SK-N-SH (cell line): ENCODE measurements at regions not wholly inside any gene's neighbourhood (a gene's known extent, or its start where the extent isn't known, plus 50 kb on each side); places are given as distances from the start of the nearest gene placed in this dataset.

Source experiments
- CTCF ChIA-PET: fragments of 300-600, 350-600 bp; formaldehyde crosslinking; extraction: SDS; loops from one replicate; lab custom pipeline; 2021; lab: Yijun Ruan, JAX
- POLR2A ChIA-PET: fragments of 350-600 bp; sonication (Branson Sonifier 250); formaldehyde crosslinking; extraction: SDS; loops from one replicate; lab custom pipeline; 2020; ENCODE audit warnings: antibody characterized with exemption, inconsistent platforms; lab: Yijun Ruan, JAX
- DNase-seq: peaks from one replicate; pipeline ENCODE4 v3.0.0; 2012
- H2AFZ ChIP-seq: fragments of 200-600 bp; sonication (generic); 2 replicates; pipeline ENCODE4 v1.8.1; 2016; ENCODE audit warnings: antibody characterized with exemption, mild to moderate bottlenecking, low read depth
- H3F3A ChIP-seq: fragments of 200-600 bp; sonication (generic); replicated peaks from 2 replicates; pipeline ENCODE3; 2016; ENCODE audit warnings: antibody characterized with exemption, mild to moderate bottlenecking; ENCODE audit not compliant: insufficient read depth
- H3K27ac ChIP-seq, 2 experiments: fragments of 200-500 bp in 1 of 2; fragments of 200-600 bp in 1 of 2; sonication (Bioruptor generic) in 1 of 2; sonication (generic), shearing (Covaris generic) in 1 of 2; 2 replicates each; pipeline versions ENCODE4 v1.5.1 to v1.6.1; 2014 to 2016; ENCODE audit warnings: low read depth in 2 of 2, inconsistent platforms in 1 of 2, low read length in 1 of 2, mild to moderate bottlenecking in 1 of 2, mixed read lengths in 1 of 2
- H3K27me3 ChIP-seq: fragments of 200-600 bp; sonication (generic), shearing (Covaris generic); 2 replicates; pipeline ENCODE4 v1.6.1; 2016; ENCODE audit warnings: mixed run types; ENCODE audit not compliant: insufficient read depth
- H3K36me3 ChIP-seq, 2 experiments: fragments of 200-500 bp in 1 of 2; fragments of 200-600 bp in 1 of 2; sonication (Bioruptor generic) in 1 of 2; sonication (generic) in 1 of 2; replicated peaks in 1 of 2; 2 replicates each; pipeline versions ENCODE3 to v1.5.1; 2014 to 2016; ENCODE audit warnings: low read length in 1 of 2, mild to moderate bottlenecking in 1 of 2; ENCODE audit not compliant: insufficient read depth in 2 of 2, control insufficient read depth in 1 of 2
- H3K4me1 ChIP-seq, 2 experiments: fragments of 200-500 bp in 1 of 2; fragments of 200-600 bp in 1 of 2; sonication (Bioruptor generic) in 1 of 2; sonication (generic), shearing (Covaris generic) in 1 of 2; 2 replicates each; pipeline versions ENCODE4 v1.5.1 to v1.6.1; 2014 to 2016; ENCODE audit warnings: low read depth in 1 of 2, low read length in 1 of 2, mixed run types in 1 of 2; ENCODE audit not compliant: insufficient read depth in 2 of 2, control insufficient read depth in 1 of 2
- H3K4me2 ChIP-seq: fragments of 200-600 bp; sonication (generic), shearing (Covaris generic); 2 replicates; pipeline ENCODE4 v1.6.1; 2017; ENCODE audit warnings: mixed run types
- H3K4me3 ChIP-seq, 2 experiments: fragments of 200-500 bp in 1 of 2; fragments of 200-600 bp in 1 of 2; sonication (Bioruptor generic) in 1 of 2; sonication (generic), shearing (Covaris generic) in 1 of 2; 2 replicates each; pipeline versions ENCODE4 v1.5.1 to v1.8.1; 2014 to 2016; ENCODE audit warnings: low read depth in 2 of 2, inconsistent platforms in 1 of 2, low read length in 1 of 2, mild to moderate bottlenecking in 1 of 2, mixed read lengths in 1 of 2, moderate library complexity in 1 of 2
- H3K79me2 ChIP-seq: fragments of 200-600 bp; sonication (generic); 2 replicates; pipeline ENCODE4 v1.8.1; 2017; ENCODE audit warnings: mild to moderate bottlenecking; ENCODE audit not compliant: insufficient read depth
- H3K9ac ChIP-seq: fragments of 200-600 bp; sonication (generic); 2 replicates; pipeline ENCODE4 v1.6.1; 2017; ENCODE audit warnings: mixed run types
- H3K9me2 ChIP-seq: fragments of 200-600 bp; sonication (generic); 2 replicates; pipeline ENCODE4 v1.6.1; 2017; ENCODE audit warnings: mixed run types
- H3K9me3 ChIP-seq: fragments of 200-600 bp; sonication (generic); 2 replicates; pipeline ENCODE4 v1.6.1; 2017; ENCODE audit warnings: mixed run types, mild to moderate bottlenecking, moderate library complexity
- H4K20me1 ChIP-seq: fragments of 200-600 bp; sonication (generic); 2 replicates; pipeline ENCODE4 v1.6.1; 2017; ENCODE audit warnings: mild to moderate bottlenecking, mixed run types; ENCODE audit not compliant: insufficient read depth
- ELF1 ChIP-seq: IDR thresholded peaks from 2 replicates; pipeline ENCODE4 v1.4.0; 2012
- EP300 ChIP-seq, 2 experiments: IDR thresholded peaks; 2 replicates each; pipeline versions ENCODE4 v1.4.0 to v1.6.1; 2012; ENCODE audit warnings: borderline replicate concordance in 1 of 2, low read depth in 1 of 2, low read length in 1 of 2
- EZH2phosphoT487 ChIP-seq: fragments of 200-600 bp; sonication (generic); IDR thresholded peaks from 2 replicates; pipeline ENCODE4 v1.6.1; 2017; ENCODE audit warnings: low read depth, mixed run types, mild to moderate bottlenecking, antibody characterized with exemption, moderate library complexity, borderline replicate concordance
- FOXJ3 ChIP-seq: sonication (generic); formaldehyde crosslinking; IDR thresholded peaks from 2 replicates; pipeline ENCODE4 v1.5.1; 2020; ENCODE audit warnings: mild to moderate bottlenecking, missing genetic modification reagents
- JUND ChIP-seq: IDR thresholded peaks from 2 replicates; pipeline ENCODE4 v1.4.0; 2012
- MEF2A ChIP-seq: IDR thresholded peaks from 2 replicates; pipeline ENCODE4 v1.4.0; 2012; ENCODE audit warnings: low read depth, borderline replicate concordance
- NRF1 ChIP-seq: IDR thresholded peaks from 2 replicates; pipeline ENCODE4 v1.6.1; 2012; ENCODE audit warnings: low read depth, mild to moderate bottlenecking, low read length
- POLR2AphosphoS5 ChIP-seq: IDR thresholded peaks from 2 replicates; pipeline ENCODE4 v1.6.1; 2012; ENCODE audit warnings: low read depth, low read length
- RAD21 ChIP-seq: IDR thresholded peaks from 2 replicates; pipeline ENCODE4 v1.6.1; 2012; ENCODE audit warnings: mild to moderate bottlenecking, low read length
- RCOR1 ChIP-seq: fragments of 150-350 bp; IDR thresholded peaks from 2 replicates; pipeline ENCODE4 v1.6.1; 2017; ENCODE audit warnings: antibody characterized with exemption, low read length
- RFX5 ChIP-seq: IDR thresholded peaks from 2 replicates; pipeline ENCODE4 v1.6.1; 2012; ENCODE audit warnings: mild to moderate bottlenecking, improper control_type of control experiment, low read length
- SIN3A ChIP-seq: IDR thresholded peaks from 2 replicates; pipeline ENCODE4 v1.6.1; 2012; ENCODE audit warnings: low read depth, mild to moderate bottlenecking, low read length, moderate library complexity, borderline replicate concordance
- SMC3 ChIP-seq: IDR thresholded peaks from 2 replicates; pipeline ENCODE4 v1.6.1; 2012; ENCODE audit warnings: low read depth, low read length, improper control_type of control experiment
- WGBS: methylation state at CpG from one replicate; pipeline ENCODE4 v1.1.6; 2017; ENCODE audit warnings: low lambda C conversion rate; 5-methylcytosine and 5-hydroxymethylcytosine counted together
- TF ChIP-seq, protein P1 (sequence below): IDR thresholded peaks from 2 replicates; pipeline ENCODE4; 2012
- TF ChIP-seq, protein P2 (sequence below): fragments of 150-350 bp; IDR thresholded peaks from 2 replicates; pipeline ENCODE4 v1.6.1; 2017; ENCODE audit warnings: antibody characterized with exemption, low read length, low read depth, borderline replicate concordance
- TF ChIP-seq, protein P3 (sequence below): IDR thresholded peaks from 2 replicates; pipeline ENCODE4 v1.4.0; 2012; ENCODE audit warnings: low read depth, borderline replicate concordance
- TF ChIP-seq, protein P4 (sequence below): IDR thresholded peaks from 2 replicates; pipeline ENCODE4 v1.6.1; 2012; ENCODE audit warnings: mild to moderate bottlenecking, low read depth, low read length, moderate library complexity
- TF ChIP-seq, protein P5 (sequence below): IDR thresholded peaks from 2 replicates; pipeline ENCODE4 v1.4.0; 2012; ENCODE audit warnings: low read depth

DNA sequence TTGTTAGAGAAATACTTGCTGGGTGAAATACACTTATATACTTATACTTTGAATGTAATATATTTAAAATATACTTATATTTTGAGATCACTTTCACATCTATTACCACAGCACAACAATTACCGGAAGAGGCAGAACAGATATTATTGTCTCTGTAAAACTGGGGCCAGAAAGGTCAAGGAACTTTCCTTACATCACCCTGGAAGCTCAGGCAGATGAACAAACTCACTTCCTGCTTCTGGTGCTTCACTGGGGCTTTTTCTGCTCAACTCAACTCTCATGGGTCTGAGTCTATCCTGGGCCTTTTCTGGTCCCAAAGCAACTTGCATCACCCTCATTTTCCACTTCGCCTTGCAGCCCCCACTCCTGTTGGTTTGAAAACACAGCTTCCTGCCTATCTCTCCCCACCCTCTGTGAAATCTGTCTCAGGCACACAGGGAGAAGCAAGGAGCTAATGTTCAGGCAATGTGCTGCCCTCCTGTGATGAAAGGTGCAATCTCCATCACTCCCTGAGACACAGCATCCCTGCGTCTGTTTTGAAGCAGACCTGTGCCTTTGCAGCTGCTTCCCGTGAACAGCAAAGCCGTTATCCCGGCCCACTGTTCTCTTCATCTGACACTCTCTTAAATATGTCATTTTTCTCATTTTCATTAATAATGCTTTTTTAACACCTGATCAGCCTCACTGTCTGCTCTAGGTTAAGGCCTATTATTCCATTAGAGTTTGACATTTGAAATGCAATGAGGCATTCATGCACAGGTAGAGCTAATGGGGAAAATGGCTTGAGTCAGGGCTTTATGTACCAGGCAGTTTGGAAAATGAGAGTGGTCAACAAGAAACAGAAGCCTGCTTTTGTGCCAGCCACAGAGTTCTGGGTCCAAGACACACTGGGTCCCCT lies 251.9 kb upstream of the CHAC2 start:
- Histone ChIP-seq H3K36me3 (no peaks in the 10 kb centered on the region), H3K9me2 (no peaks in the 10 kb centered on the region), H3K27me3 (no peaks in the 10 kb centered on the region), H3K4me1 (no peaks in the 10 kb centered on the region), H4K20me1 (no peaks in the 10 kb centered on the region), H3F3A (no peaks in the 10 kb centered on the region), H3K4me3 (no peak overlapping the region), H3K4me2 (no peak overlapping the region), H2AFZ (no peak overlapping the region), H3K9ac (no peak overlapping the region), H3K27ac (no peak overlapping the region), H3K9me3 (no peaks in the 10 kb centered on the region), H3K79me2 (no peaks in the 10 kb centered on the region)
- peak; percentile 29; the same call in 1 of the 2 replicates for TF ChIP-seq RAD21
- no peak for TF ChIP-seq SIN3A
- TF ChIP-seq, protein P1, sequence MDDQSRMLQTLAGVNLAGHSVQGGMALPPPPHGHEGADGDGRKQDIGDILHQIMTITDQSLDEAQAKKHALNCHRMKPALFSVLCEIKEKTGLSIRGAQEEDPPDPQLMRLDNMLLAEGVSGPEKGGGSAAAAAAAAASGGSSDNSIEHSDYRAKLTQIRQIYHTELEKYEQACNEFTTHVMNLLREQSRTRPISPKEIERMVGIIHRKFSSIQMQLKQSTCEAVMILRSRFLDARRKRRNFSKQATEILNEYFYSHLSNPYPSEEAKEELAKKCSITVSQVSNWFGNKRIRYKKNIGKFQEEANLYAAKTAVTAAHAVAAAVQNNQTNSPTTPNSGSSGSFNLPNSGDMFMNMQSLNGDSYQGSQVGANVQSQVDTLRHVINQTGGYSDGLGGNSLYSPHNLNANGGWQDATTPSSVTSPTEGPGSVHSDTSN: no peak
- TF ChIP-seq, protein P2, sequence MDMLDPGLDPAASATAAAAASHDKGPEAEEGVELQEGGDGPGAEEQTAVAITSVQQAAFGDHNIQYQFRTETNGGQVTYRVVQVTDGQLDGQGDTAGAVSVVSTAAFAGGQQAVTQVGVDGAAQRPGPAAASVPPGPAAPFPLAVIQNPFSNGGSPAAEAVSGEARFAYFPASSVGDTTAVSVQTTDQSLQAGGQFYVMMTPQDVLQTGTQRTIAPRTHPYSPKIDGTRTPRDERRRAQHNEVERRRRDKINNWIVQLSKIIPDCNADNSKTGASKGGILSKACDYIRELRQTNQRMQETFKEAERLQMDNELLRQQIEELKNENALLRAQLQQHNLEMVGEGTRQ: no peak
- no peak for TF ChIP-seq RFX5
- TF ChIP-seq, protein P3, sequence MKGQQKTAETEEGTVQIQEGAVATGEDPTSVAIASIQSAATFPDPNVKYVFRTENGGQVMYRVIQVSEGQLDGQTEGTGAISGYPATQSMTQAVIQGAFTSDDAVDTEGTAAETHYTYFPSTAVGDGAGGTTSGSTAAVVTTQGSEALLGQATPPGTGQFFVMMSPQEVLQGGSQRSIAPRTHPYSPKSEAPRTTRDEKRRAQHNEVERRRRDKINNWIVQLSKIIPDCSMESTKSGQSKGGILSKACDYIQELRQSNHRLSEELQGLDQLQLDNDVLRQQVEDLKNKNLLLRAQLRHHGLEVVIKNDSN: no peak
- TF ChIP-seq, protein P4, sequence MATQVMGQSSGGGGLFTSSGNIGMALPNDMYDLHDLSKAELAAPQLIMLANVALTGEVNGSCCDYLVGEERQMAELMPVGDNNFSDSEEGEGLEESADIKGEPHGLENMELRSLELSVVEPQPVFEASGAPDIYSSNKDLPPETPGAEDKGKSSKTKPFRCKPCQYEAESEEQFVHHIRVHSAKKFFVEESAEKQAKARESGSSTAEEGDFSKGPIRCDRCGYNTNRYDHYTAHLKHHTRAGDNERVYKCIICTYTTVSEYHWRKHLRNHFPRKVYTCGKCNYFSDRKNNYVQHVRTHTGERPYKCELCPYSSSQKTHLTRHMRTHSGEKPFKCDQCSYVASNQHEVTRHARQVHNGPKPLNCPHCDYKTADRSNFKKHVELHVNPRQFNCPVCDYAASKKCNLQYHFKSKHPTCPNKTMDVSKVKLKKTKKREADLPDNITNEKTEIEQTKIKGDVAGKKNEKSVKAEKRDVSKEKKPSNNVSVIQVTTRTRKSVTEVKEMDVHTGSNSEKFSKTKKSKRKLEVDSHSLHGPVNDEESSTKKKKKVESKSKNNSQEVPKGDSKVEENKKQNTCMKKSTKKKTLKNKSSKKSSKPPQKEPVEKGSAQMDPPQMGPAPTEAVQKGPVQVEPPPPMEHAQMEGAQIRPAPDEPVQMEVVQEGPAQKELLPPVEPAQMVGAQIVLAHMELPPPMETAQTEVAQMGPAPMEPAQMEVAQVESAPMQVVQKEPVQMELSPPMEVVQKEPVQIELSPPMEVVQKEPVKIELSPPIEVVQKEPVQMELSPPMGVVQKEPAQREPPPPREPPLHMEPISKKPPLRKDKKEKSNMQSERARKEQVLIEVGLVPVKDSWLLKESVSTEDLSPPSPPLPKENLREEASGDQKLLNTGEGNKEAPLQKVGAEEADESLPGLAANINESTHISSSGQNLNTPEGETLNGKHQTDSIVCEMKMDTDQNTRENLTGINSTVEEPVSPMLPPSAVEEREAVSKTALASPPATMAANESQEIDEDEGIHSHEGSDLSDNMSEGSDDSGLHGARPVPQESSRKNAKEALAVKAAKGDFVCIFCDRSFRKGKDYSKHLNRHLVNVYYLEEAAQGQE: no peak
- CTCF ChIA-PET: no interaction called here
- 39% methylated on average over 6 of the region's 6 CpGs for WGBS
- POLR2A ChIA-PET: no interaction called here
- DNase-seq: no peak

DNA sequence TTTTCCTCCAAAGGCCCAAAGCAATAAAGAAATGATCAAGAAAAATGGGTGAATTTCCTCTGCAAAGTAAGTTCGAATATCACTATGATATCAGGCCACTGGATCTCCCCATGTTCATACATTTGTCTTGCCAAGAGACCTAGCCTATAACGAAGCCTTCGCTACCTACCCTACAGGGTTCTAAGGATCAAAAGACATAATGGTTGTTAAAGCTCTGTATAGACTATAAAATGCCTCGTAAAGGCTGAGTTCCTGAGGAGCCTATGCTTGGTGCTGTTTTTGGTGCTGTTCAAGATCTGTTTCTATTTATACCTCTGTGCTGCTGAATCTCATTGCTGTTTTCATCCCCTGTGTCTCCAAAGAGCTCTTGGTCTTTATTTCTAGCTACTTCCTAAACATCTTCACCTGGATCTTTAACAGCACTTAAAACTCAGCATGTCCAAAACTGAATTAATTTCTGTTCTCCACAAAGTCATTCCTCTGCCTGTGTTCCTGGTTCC lies 254.4 kb upstream of the CHAC2 start:
- H3K4me3 ChIP-seq: no peak overlapping the region
- H3F3A ChIP-seq: no peaks in the 10 kb centered on the region
- ChIA-PET POLR2A (no interaction called here), CTCF (interaction anchor here (1.3 kb wide), 1 partner anchor 14 kb away, joined by 4 read pairs; no protein-coding TSS in a partner anchor)
- H3K9me2 ChIP-seq: no peaks in the 10 kb centered on the region
- WGBS: 28% methylated on average over 4 of the region's 4 CpGs
- no peak overlapping the region for H3K4me2 ChIP-seq
- no peak overlapping the region for H3K27ac ChIP-seq
- H3K27me3 ChIP-seq: no peaks in the 10 kb centered on the region; the same call in 1 of the 2 replicates
- DNase-seq: no peak
- no peak overlapping the region for H2AFZ ChIP-seq
- H3K9me3 ChIP-seq: no peaks in the 10 kb centered on the region
- H3K79me2 ChIP-seq: no peaks in the 10 kb centered on the region
- no peaks in the 10 kb centered on the region for H3K4me1 ChIP-seq
- no peak overlapping the region for H3K9ac ChIP-seq
- H4K20me1 ChIP-seq: no peaks in the 10 kb centered on the region
- H3K36me3 ChIP-seq: no peaks in the 10 kb centered on the region
- TF ChIP-seq ELF1 (no peak), NRF1 (no peak), EP300 (IDR thresholded peaks at IDR 0.05; ENCODE audit: borderline replicate concordance in 1 of 2, low read depth in 1 of 2, low read length in 1 of 2) (no peak), JUND (no peak), FOXJ3 (CRISPR knock-in tag) (no peak), EZH2phosphoT487 (no peak), MEF2A (no peak), POLR2AphosphoS5 (no peak), SIN3A (no peak), RCOR1 (no peak), SMC3 (no peak), RFX5 (no peak)
- TF ChIP-seq, protein P3: no peak
- TF ChIP-seq, protein P5, sequence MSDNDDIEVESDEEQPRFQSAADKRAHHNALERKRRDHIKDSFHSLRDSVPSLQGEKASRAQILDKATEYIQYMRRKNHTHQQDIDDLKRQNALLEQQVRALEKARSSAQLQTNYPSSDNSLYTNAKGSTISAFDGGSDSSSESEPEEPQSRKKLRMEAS: no peak
